NCI-H1930 (cell line): ENCODE measurements at regions not wholly inside any gene's neighbourhood (a gene's known extent, or its start where the extent isn't known, plus 50 kb on each side); places are given as distances from the start of the nearest gene placed in this dataset.
"Not testable (repeated sequence)": the region's sequence is repeated elsewhere in the genome, so short reads cannot be mapped to it uniquely, and the experiment has no call there.

ENCODE experiments used
- DNase-seq, 2 experiments: peaks; one replicate each; lab custom pipeline; 2025; lab: John Stamatoyannopoulos, UW

- DNase-seq, result peak; percentile 78 to 79
These were observed 445.4 kb upstream of the DEFB115 start for GRCh38 chr20:30811885-30812671.

GRCh38 chr20:30812739-30813411 is 444.6 kb upstream of the DEFB115 start:
- DNase-seq, result no peak

- not testable (repeated sequence) for DNase-seq
These were observed 443.8 kb upstream of the DEFB115 start for GRCh38 chr20:30813412-30814311.

GRCh38 chr20:30814312-30814639 is 443.2 kb upstream of the DEFB115 start:
- DNase-seq, result not testable (repeated sequence)

- DNase-seq, result not testable (repeated sequence)
These were observed 442.4 kb upstream of the DEFB115 start for GRCh38 chr20:30815027-30815576.

GRCh38 chr20:30815577-30816181 is 441.8 kb upstream of the DEFB115 start:
- no peak for DNase-seq

GRCh38 chr20:30816182-30816645 is 441.2 kb upstream of the DEFB115 start:
- DNase-seq, result peak; percentile 83 to 92

- DNase-seq, result not testable (repeated sequence)
These were observed 435.8 kb upstream of the DEFB115 start for GRCh38 chr20:30821615-30822014.

- not testable (repeated sequence) for DNase-seq
These were observed 432.8 kb upstream of the DEFB115 start for GRCh38 chr20:30824666-30825065.

GRCh38 chr20:30845923-30846322 is 411.5 kb upstream of the DEFB115 start:
- not testable (repeated sequence) for DNase-seq

- not testable (repeated sequence) for DNase-seq
These were observed 389.2 kb upstream of the DEFB115 start for GRCh38 chr20:30868271-30868670.

- DNase-seq, result not testable (repeated sequence)
These were observed 386.3 kb upstream of the DEFB115 start for GRCh38 chr20:30871127-30871526.

- DNase-seq, result not testable (repeated sequence)
These were observed 385.2 kb upstream of the DEFB115 start for GRCh38 chr20:30872252-30872651.

- not testable (repeated sequence) for DNase-seq
These were observed 381.6 kb upstream of the DEFB115 start for GRCh38 chr20:30875868-30876267.

GRCh38 chr20:30891400-30891799 is 366.1 kb upstream of the DEFB115 start:
- DNase-seq, result peak; percentile 33 to 70

GRCh38 chr20:30892541-30893345 is 364.7 kb upstream of the DEFB115 start:
- no peak for DNase-seq

GRCh38 chr20:30893346-30894314 is 363.8 kb upstream of the DEFB115 start:
- DNase-seq, result not testable (repeated sequence)

- DNase-seq, result not testable (repeated sequence)
These were observed 362.6 kb upstream of the DEFB115 start for GRCh38 chr20:30894707-30895353.

GRCh38 chr20:30895354-30895711 is 362.1 kb upstream of the DEFB115 start:
- DNase-seq, result not testable (repeated sequence)
